CD4-positive, alpha-beta T cell treated with Interleukin-4 for 4 hours (primary cell): ENCODE measurements at regions not wholly inside any gene's neighbourhood (a gene's known extent, or its start where the extent isn't known, plus 50 kb on each side); places are given as distances from the start of the nearest gene placed in this dataset.

Experiments
- DNase-seq: peaks from one replicate; pipeline ENCODE4 v3.0.0-alpha.2; 2020

- DNase-seq: no peak
Observed at GRCh38 chr10:29849886-29850285, 209.5 kb downstream of the JCAD start.

GRCh38 chr10:29849126-29849833, 210.1 kb downstream of the JCAD start:
- DNase-seq: no peak

- DNase-seq: no peak
Observed at GRCh38 chr10:29846881-29847280, 212.1 kb upstream of the SVIL start.

GRCh38 chr10:29845166-29845565, 210.4 kb upstream of the SVIL start:
- no peak for DNase-seq

- no peak for DNase-seq
Observed at GRCh38 chr10:29843143-29843542, 208.4 kb upstream of the SVIL start.

- no peak for DNase-seq
Observed at GRCh38 chr10:29841724-29842649, 207.2 kb upstream of the SVIL start.

- DNase-seq: no peak
Observed at GRCh38 chr10:29840516-29841276, 205.9 kb upstream of the SVIL start.

GRCh38 chr10:29839826-29840515, 205.2 kb upstream of the SVIL start:
- no peak for DNase-seq

- no peak for DNase-seq
Observed at GRCh38 chr10:29838539-29838938, 203.8 kb upstream of the SVIL start.

- no peak for DNase-seq
Observed at GRCh38 chr10:29837586-29837985, 202.8 kb upstream of the SVIL start.

GRCh38 chr10:29836396-29836795, 201.6 kb upstream of the SVIL start:
- DNase-seq: no peak

- no peak for DNase-seq
Observed at GRCh38 chr10:29835055-29835454, 200.3 kb upstream of the SVIL start.

- DNase-seq: no peak
Observed at GRCh38 chr10:29830531-29831512, 196.1 kb upstream of the SVIL start.

- DNase-seq: no peak
Observed at GRCh38 chr10:29829776-29830175, 195.0 kb upstream of the SVIL start.

GRCh38 chr10:29828956-29829355, 194.2 kb upstream of the SVIL start:
- DNase-seq: no peak

- DNase-seq: no peak
Observed at GRCh38 chr10:29828440-29828894, 193.7 kb upstream of the SVIL start.

- DNase-seq: no peak
Observed at GRCh38 chr10:29827512-29827911, 192.7 kb upstream of the SVIL start.

- DNase-seq: no peak
Observed at GRCh38 chr10:29826801-29827450, 192.2 kb upstream of the SVIL start.

- no peak for DNase-seq
Observed at GRCh38 chr10:29826221-29826620, 191.4 kb upstream of the SVIL start.

- no peak for DNase-seq
Observed at GRCh38 chr10:29823553-29824080, 188.8 kb upstream of the SVIL start.
